Hepatocyte (in vitro differentiated cells): ENCODE measurements at regions not wholly inside any gene's neighbourhood (a gene's known extent, or its start where the extent isn't known, plus 50 kb on each side); places are given as distances from the start of the nearest gene placed in this dataset.

Experiments used
- DNase-seq: peaks from one replicate; pipeline ENCODE4 v3.0.0-alpha.2; 2016; ENCODE audit warnings: low spot score
- H2AFZ ChIP-seq: fragments of 200-600 bp; sonication (generic); 2 replicates; pipeline ENCODE4 v1.6.0; 2016; ENCODE audit warnings: antibody characterized with exemption, mild to moderate bottlenecking
- H3K27ac ChIP-seq: fragments of 200-600 bp; sonication (generic); 2 replicates; pipeline ENCODE4 v1.5.1; 2016; ENCODE audit warnings: mild to moderate bottlenecking
- H3K27me3 ChIP-seq: fragments of 200-600 bp; sonication (generic); 2 replicates; pipeline ENCODE4 v1.6.1; 2016
- H3K36me3 ChIP-seq: fragments of 200-600 bp; sonication (generic); replicated peaks from 2 replicates; pipeline ENCODE4 v1.5.1; 2016; ENCODE audit warnings: low read depth; ENCODE audit not compliant: insufficient read depth
- H3K4me1 ChIP-seq: fragments of 200-600 bp; sonication (generic); 2 replicates; pipeline ENCODE4 v1.5.1; 2016; ENCODE audit warnings: mild to moderate bottlenecking, moderate library complexity; ENCODE audit not compliant: insufficient read depth
- H3K4me2 ChIP-seq: fragments of 200-600 bp; sonication (generic); 2 replicates; pipeline ENCODE4 v1.6.0; 2016
- H3K4me3 ChIP-seq: fragments of 200-600 bp; sonication (generic); 2 replicates; pipeline ENCODE4 v1.5.1; 2016; ENCODE audit warnings: mild to moderate bottlenecking
- H3K79me2 ChIP-seq: fragments of 200-600 bp; sonication (generic); 2 replicates; pipeline ENCODE4 v1.6.0; 2017; ENCODE audit warnings: mild to moderate bottlenecking
- H3K9me2 ChIP-seq: fragments of 200-600 bp; sonication (generic); replicated peaks from 2 replicates; pipeline ENCODE4 v1.6.0; 2017; ENCODE audit warnings: mild to moderate bottlenecking; ENCODE audit not compliant: insufficient read depth
- H3K9me3 ChIP-seq: fragments of 200-600 bp; sonication (generic); 2 replicates; pipeline ENCODE4 v1.5.1; 2016; ENCODE audit warnings: low read depth, mild to moderate bottlenecking
- H4K20me1 ChIP-seq: fragments of 200-600 bp; sonication (generic); 2 replicates; pipeline ENCODE4 v1.6.0; 2016; ENCODE audit warnings: mild to moderate bottlenecking; ENCODE audit not compliant: insufficient read depth, poor library complexity, severe bottlenecking
- CTCF ChIP-seq: fragments of 200-600 bp; sonication (generic); IDR thresholded peaks from 2 replicates; pipeline ENCODE4 v1.5.1; 2016; ENCODE audit warnings: antibody characterized with exemption, mild to moderate bottlenecking; ENCODE audit not compliant: poor library complexity
- EZH2 ChIP-seq: fragments of 200-600 bp; sonication (generic); IDR thresholded peaks from 2 replicates; pipeline ENCODE4 v1.6.1; 2016; ENCODE audit warnings: antibody characterized with exemption, mild to moderate bottlenecking, borderline replicate concordance
- EZH2phosphoT487 ChIP-seq: fragments of 200-600 bp; sonication (generic); IDR thresholded peaks from one replicate; pipeline ENCODE4 v1.6.1; 2018; ENCODE audit warnings: antibody characterized with exemption, mild to moderate bottlenecking, low read depth, moderate library complexity; ENCODE audit not compliant: unreplicated experiment, severe bottlenecking
- WGBS: methylation state at CpG from one replicate; pipeline ENCODE4 v1.1.6; 2016; ENCODE audit warnings: low lambda C conversion rate; ENCODE audit errors: missing lambda C conversion rate; 5-methylcytosine and 5-hydroxymethylcytosine counted together

- no peaks in the 10 kb centered on the region for H3K9me3 ChIP-seq
- no peaks in the 10 kb centered on the region for H3K9me2 ChIP-seq
- H3K4me3 ChIP-seq, result no peak overlapping the region
- H3K4me2 ChIP-seq, result no peak overlapping the region
- 80% methylated on average over 10 of the region's 10 CpGs for WGBS
- H2AFZ ChIP-seq, result no peak overlapping the region
- no peaks in the 10 kb centered on the region for H3K79me2 ChIP-seq
- no peaks in the 10 kb centered on the region for H4K20me1 ChIP-seq
- no peaks in the 10 kb centered on the region for H3K4me1 ChIP-seq
- no peaks in the 10 kb centered on the region for H3K36me3 ChIP-seq
- no peak for DNase-seq
- no peaks in the 10 kb centered on the region for H3K27me3 ChIP-seq
- no peak overlapping the region for H3K27ac ChIP-seq
- TF ChIP-seq EZH2phosphoT487, result no peak
- no peak for TF ChIP-seq CTCF
- TF ChIP-seq EZH2, result no peak
These were observed 79.2 kb upstream of the ARHGEF7 start for GRCh38 chr13:111035861-111036260.

GRCh38 chr13:111034811-111035210, 80.3 kb upstream of the ARHGEF7 start:
- Histone ChIP-seq H3K4me2 (no peak overlapping the region), H3K9me2 (no peaks in the 10 kb centered on the region), H3K27me3 (no peaks in the 10 kb centered on the region), H3K4me3 (no peak overlapping the region), H3K27ac (no peak overlapping the region), H3K36me3 (no peaks in the 10 kb centered on the region), H3K79me2 (no peaks in the 10 kb centered on the region), H3K4me1 (no peaks in the 10 kb centered on the region), H3K9me3 (no peaks in the 10 kb centered on the region), H2AFZ (no peak overlapping the region), H4K20me1 (no peaks in the 10 kb centered on the region)
- TF ChIP-seq CTCF (no peak), EZH2 (no peak), EZH2phosphoT487 (no peak)
- 82% methylated on average over 2 of the region's 2 CpGs for WGBS
- no peak for DNase-seq

- Histone ChIP-seq H3K9me3 (no peaks in the 10 kb centered on the region), H3K27me3 (no peaks in the 10 kb centered on the region), H3K27ac (no peak overlapping the region), H3K4me2 (no peak overlapping the region), H2AFZ (no peak overlapping the region), H4K20me1 (no peaks in the 10 kb centered on the region), H3K4me3 (no peak overlapping the region), H3K79me2 (no peaks in the 10 kb centered on the region), H3K9me2 (no peaks in the 10 kb centered on the region), H3K4me1 (no peaks in the 10 kb centered on the region), H3K36me3 (no peaks in the 10 kb centered on the region)
- DNase-seq, result no peak
- TF ChIP-seq EZH2phosphoT487 (no peak), EZH2 (no peak), CTCF (no peak)
- WGBS, result 74% methylated on average over 16 of the region's 16 CpGs
These were observed 81.7 kb upstream of the ARHGEF7 start for GRCh38 chr13:111033172-111034130.
